Endothelial cell of umbilical vein (primary cell): ENCODE measurements at regions not wholly inside any gene's neighbourhood (a gene's known extent, or its start where the extent isn't known, plus 50 kb on each side); places are given as distances from the start of the nearest gene placed in this dataset.
"Not testable (repeated sequence)": the region's sequence is repeated elsewhere in the genome, so short reads cannot be mapped to it uniquely, and the experiment has no call there.

Experiments
- BruUV-seq: library from RNA; stranded (reverse); fragments of 400-500 nt; replicated peaks from 2 replicates; lab custom pipeline; 2021; lab: Mats Ljungman, UMichigan
- CTCF ChIA-PET: fragments of 300-600, 350-600 bp; sonication (Branson Sonifier 250); formaldehyde crosslinking; loops from one replicate; lab custom pipeline; 2021; ENCODE audit warnings: antibody characterized with exemption, inconsistent platforms; lab: Charles Lee
- POLR2A ChIA-PET: fragments of 300-600, 350-600 bp; sonication (Branson Sonifier 250); formaldehyde crosslinking; loops from one replicate; lab custom pipeline; 2021; ENCODE audit warnings: antibody characterized with exemption, inconsistent platforms; lab: Charles Lee
- DNase-seq: peaks from one replicate; pipeline ENCODE4 v3.0.0-alpha.2; 2011; ENCODE audit warnings: low read depth, low spot score
- FAIRE-seq: peaks from 2 replicates; lab custom pipeline; 2011; peaks lifted over from hg19 to GRCh38; lab: Jason Lieb, UNC
- H2AFZ ChIP-seq: 2 replicates; pipeline ENCODE4 v1.6.0; 2012; ENCODE audit warnings: low read depth, low read length, control low read depth, inconsistent platforms
- H3K27ac ChIP-seq: 2 replicates; pipeline ENCODE4 v1.5.1; 2011; ENCODE audit warnings: low read depth, mild to moderate bottlenecking, control low read depth, low read length, moderate library complexity; ENCODE audit not compliant: insufficient read depth
- H3K27me3 ChIP-seq, 2 experiments: 2 replicates each; pipeline versions ENCODE4 v1.6.0 to v1.6.1; 2011; ENCODE audit warnings: low read length in 2 of 2, mixed read lengths in 1 of 2; ENCODE audit not compliant: control insufficient read depth in 2 of 2, insufficient read depth in 2 of 2
- H3K36me3 ChIP-seq, 2 experiments: 2 replicates in 1 of 2; 3 replicates in 1 of 2; pipeline ENCODE4 v1.5.1; 2011; ENCODE audit warnings: low read length in 2 of 2, mild to moderate bottlenecking in 1 of 2, moderate library complexity in 1 of 2; ENCODE audit not compliant: control insufficient read depth in 2 of 2, insufficient read depth in 2 of 2; ENCODE audit errors: extremely low read depth in 1 of 2
- H3K4me1 ChIP-seq: 3 replicates; pipeline ENCODE4 v1.5.1; 2011; ENCODE audit warnings: mild to moderate bottlenecking, low read length; ENCODE audit not compliant: control insufficient read depth, insufficient read depth; ENCODE audit errors: extremely low read depth
- H3K4me2 ChIP-seq: 2 replicates; pipeline ENCODE4 v1.6.1; 2011; ENCODE audit warnings: low read length, control low read depth, mixed read lengths; ENCODE audit not compliant: insufficient read depth
- H3K4me3 ChIP-seq, 3 experiments: fragments of 200-600 bp in 1 of 3; sonication (generic), shearing (Covaris generic) in 1 of 3; replicated peaks in 1 of 3; 2 replicates each; pipeline ENCODE4 v1.5.1; 2011 to 2016; ENCODE audit warnings: control low read depth in 3 of 3, low read length in 3 of 3, mild to moderate bottlenecking in 2 of 3, inconsistent platforms in 1 of 3, low read depth in 1 of 3, moderate library complexity in 1 of 3; ENCODE audit not compliant: insufficient read depth in 1 of 3
- H3K79me2 ChIP-seq: 2 replicates; pipeline ENCODE4 v1.6.0; 2012; ENCODE audit warnings: low read length, inconsistent platforms; ENCODE audit not compliant: control insufficient read depth, insufficient read depth
- H3K9ac ChIP-seq: replicated peaks from 2 replicates; pipeline ENCODE3; 2011; ENCODE audit warnings: low read length, control low read depth; ENCODE audit not compliant: insufficient read depth; ENCODE audit errors: extremely low read depth
- H3K9me1 ChIP-seq: replicated peaks from 3 replicates; pipeline ENCODE4 v1.6.0; 2011; ENCODE audit warnings: mild to moderate bottlenecking, low read length; ENCODE audit not compliant: control insufficient read depth, insufficient read depth; ENCODE audit errors: extremely low read depth
- H3K9me3 ChIP-seq: replicated peaks from 2 replicates; pipeline ENCODE4 v1.5.1; 2012; ENCODE audit warnings: low read length, inconsistent platforms; ENCODE audit not compliant: control insufficient read depth, insufficient read depth
- H4K20me1 ChIP-seq: replicated peaks from 2 replicates; pipeline ENCODE3; 2011; ENCODE audit warnings: mild to moderate bottlenecking, low read length; ENCODE audit not compliant: control insufficient read depth, insufficient read depth; ENCODE audit errors: extremely low read depth
- CTCF ChIP-seq, 2 donors: IDR thresholded peaks; 1 replicate in 1 of 2; 2 replicates in 1 of 2; pipeline ENCODE4 v1.5.1; 2011; ENCODE audit warnings: low read length in 2 of 2, mild to moderate bottlenecking in 2 of 2, moderate library complexity in 2 of 2, control low read depth in 1 of 2, inconsistent platforms in 1 of 2, low read depth in 1 of 2; ENCODE audit not compliant: insufficient read depth in 1 of 2; ENCODE audit errors: extremely low read depth in 1 of 2
- FOS ChIP-seq: IDR thresholded peaks from 2 replicates; pipeline ENCODE4 v1.6.1; 2011; ENCODE audit warnings: mild to moderate bottlenecking, low read length, moderate library complexity, borderline replicate concordance; ENCODE audit not compliant: insufficient read depth
- GATA2 ChIP-seq: IDR thresholded peaks from 2 replicates; pipeline ENCODE4 v1.7.0; 2011; ENCODE audit warnings: low read depth, mild to moderate bottlenecking, moderate library complexity, mixed read lengths, low read length; ENCODE audit not compliant: insufficient read length, insufficient read depth
- JUN ChIP-seq: IDR thresholded peaks from 2 replicates; pipeline ENCODE4 v1.6.1; 2011; ENCODE audit warnings: borderline replicate concordance, low read depth; ENCODE audit not compliant: insufficient read length, insufficient read depth
- MYC ChIP-seq: IDR thresholded peaks from one replicate; pipeline ENCODE4 v1.6.1; 2011; ENCODE audit warnings: mild to moderate bottlenecking, low read depth, low read length
- POLR2A ChIP-seq: IDR thresholded peaks from 2 replicates; pipeline ENCODE4 v1.6.1; 2012; ENCODE audit warnings: low read depth, mild to moderate bottlenecking, control low read depth, low read length
- POLR2AphosphoS5 ChIP-seq: IDR thresholded peaks from 2 replicates; pipeline ENCODE4 v1.6.1; 2012; ENCODE audit warnings: low read depth, mild to moderate bottlenecking, control low read depth, low read length, moderate library complexity; ENCODE audit not compliant: insufficient read depth
- dilution Hi-C: fragments of 300-500 bp; cut with MboI; formaldehyde crosslinking; loops from one replicate; pipeline ENCODE4 v1.15.0; 2019; ENCODE audit warnings: low sequenced_read_pairs; ENCODE audit not compliant: extremely low pct_ligation_motif_present
- intact Hi-C: fragments of 100-400 bp; cut with micrococcal nuclease; formaldehyde crosslinking; loops from one replicate; pipeline ENCODE4 v1.10.0; 2022

- H3K9me3 ChIP-seq: no peaks in the 10 kb centered on the region
- no peaks in the 10 kb centered on the region for H3K9me1 ChIP-seq
- H3K4me1 ChIP-seq: no peaks in the 10 kb centered on the region
- dilution Hi-C loops: no loop called here
- no peaks in the 10 kb centered on the region for H4K20me1 ChIP-seq
- no peak overlapping the region for H3K9ac ChIP-seq
- no peak overlapping the region for H3K4me3 ChIP-seq
- no TSS peak for BruUV-seq
- no peak overlapping the region for H3K27ac ChIP-seq
- no peak overlapping the region for H3K4me2 ChIP-seq
- no peak overlapping the region for H2AFZ ChIP-seq
- FAIRE-seq (no peak), DNase-seq (no peak)
- H3K36me3 ChIP-seq: no peaks in the 10 kb centered on the region
- TF ChIP-seq GATA2 (no peak), CTCF (IDR thresholded peaks at IDR 0.05; ENCODE audit: extremely low read depth in 1 of 2, insufficient read depth in 1 of 2, low read depth in 1 of 2, low read length in 2 of 2) (no peak), JUN (no peak), POLR2A (no peak), FOS (no peak), POLR2AphosphoS5 (no peak), MYC (no peak)
- H3K79me2 ChIP-seq: no peaks in the 10 kb centered on the region
- H3K27me3 ChIP-seq: no peaks in the 10 kb centered on the region
- CTCF ChIA-PET: no interaction called here
- intact Hi-C loops: no loop called here
- POLR2A ChIA-PET: no interaction called here
Measured at GRCh38 chrX:77017093-77017492, 430.1 kb upstream of the FGF16 start.

- intact Hi-C loops, H3K79me2 ChIP-seq, dilution Hi-C loops, H3K36me3 ChIP-seq, H4K20me1 ChIP-seq, H3K9me1 ChIP-seq, H3K9me3 ChIP-seq, H3K27ac ChIP-seq, H3K27me3 ChIP-seq, CTCF ChIA-PET, H3K4me3 ChIP-seq, H3K4me2 ChIP-seq, FAIRE-seq, H3K9ac ChIP-seq, H3K4me1 ChIP-seq, BruUV-seq, H2AFZ ChIP-seq, POLR2A ChIA-PET, DNase-seq: not testable (repeated sequence)
Measured at GRCh38 chrX:77046180-77046810, 400.9 kb upstream of the FGF16 start.
